Uterus (tissue), 2 donors: ENCODE measurements at regions not wholly inside any gene's neighbourhood (a gene's known extent, or its start where the extent isn't known, plus 50 kb on each side); places are given as distances from the start of the nearest gene placed in this dataset.

Experiments used
- CTCF ChIP-seq, 4 experiments: fragments of 200-600 bp in 2 of 4; fragments of 450-650 bp in 2 of 4; sonication (generic) in 2 of 4; IDR thresholded peaks; one replicate each; pipeline ENCODE4 v1.5.1; 2016 to 2019; ENCODE audit warnings: antibody characterized with exemption in 4 of 4, mild to moderate bottlenecking in 2 of 4, moderate library complexity in 1 of 4
- POLR2A ChIP-seq, 2 donors: fragments of 450-650 bp; IDR thresholded peaks; one replicate each; pipeline ENCODE4 v1.6.1; 2016; ENCODE audit warnings: antibody characterized with exemption in 2 of 2, mild to moderate bottlenecking in 1 of 2, moderate library complexity in 1 of 2

- TF ChIP-seq CTCF (IDR thresholded peaks at IDR 0.05) (no peak), POLR2A (IDR thresholded peaks at IDR 0.05) (no peak)
Observed at GRCh38 chr3:861721-862120, 231.1 kb upstream of the CNTN6 start.
